GM04503 (cell line): ENCODE measurements at regions not wholly inside any gene's neighbourhood (a gene's known extent, or its start where the extent isn't known, plus 50 kb on each side); places are given as distances from the start of the nearest gene placed in this dataset.

Source experiments
- DNase-seq: peaks from one replicate; pipeline ENCODE4 v3.0.0-alpha.2; 2012; ENCODE audit warnings: low read depth

GRCh38 chrX:109928596-109929335, 74.1 kb upstream of the TMEM164 start:
- no peak for DNase-seq

DNA sequence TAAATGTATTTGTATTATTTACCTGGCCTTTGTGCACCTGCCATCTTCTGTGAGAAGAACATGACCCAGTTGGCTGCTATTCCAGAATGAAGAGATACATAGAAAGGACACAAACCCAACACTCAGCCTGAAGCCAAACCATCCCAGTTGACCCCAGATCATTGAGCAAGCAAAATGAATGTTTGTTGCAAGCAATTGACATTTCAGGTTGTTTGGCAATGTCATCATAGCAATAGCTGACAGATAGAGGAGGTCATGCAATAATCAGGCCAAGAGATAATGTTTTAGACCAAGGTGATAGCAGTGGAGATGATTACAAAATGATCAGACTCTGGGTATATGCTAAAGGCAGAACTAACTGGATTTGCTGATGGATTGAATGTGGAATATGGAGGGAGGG, 71.2 kb upstream of the TMEM164 start:
- no peak for DNase-seq

GRCh38 chrX:109934434-109934833, 68.5 kb upstream of the TMEM164 start:
- DNase-seq: no peak

GRCh38 chrX:109934935-109935334, 68.0 kb upstream of the TMEM164 start:
- DNase-seq: no peak

GRCh38 chrX:109936114-109936513, 66.8 kb upstream of the TMEM164 start:
- DNase-seq: no peak

GRCh38 chrX:109936598-109936997, 66.3 kb upstream of the TMEM164 start:
- no peak for DNase-seq

DNA sequence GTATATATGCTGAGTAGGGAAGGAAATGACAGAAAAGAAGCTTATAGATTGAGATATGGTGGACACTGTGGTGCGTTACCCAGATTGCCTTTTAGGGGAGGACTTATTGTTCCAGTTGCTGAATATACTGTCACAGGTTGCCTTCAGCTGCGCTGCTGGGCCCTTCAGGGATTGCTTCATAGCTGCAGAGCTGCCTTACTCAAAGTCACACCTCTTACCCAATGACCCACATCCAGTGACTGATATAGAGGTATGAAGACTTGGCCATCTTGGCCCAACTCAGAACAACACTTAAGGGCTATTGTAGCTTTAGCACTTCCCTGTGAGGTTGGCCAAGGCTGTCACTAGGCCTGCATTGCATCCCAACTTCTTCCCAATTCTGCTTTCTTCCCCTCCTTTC, 63.4 kb upstream of the TMEM164 start:
- DNase-seq: no peak

- DNase-seq: no peak
These were observed 62.5 kb upstream of the TMEM164 start for GRCh38 chrX:109940411-109940810.

DNA sequence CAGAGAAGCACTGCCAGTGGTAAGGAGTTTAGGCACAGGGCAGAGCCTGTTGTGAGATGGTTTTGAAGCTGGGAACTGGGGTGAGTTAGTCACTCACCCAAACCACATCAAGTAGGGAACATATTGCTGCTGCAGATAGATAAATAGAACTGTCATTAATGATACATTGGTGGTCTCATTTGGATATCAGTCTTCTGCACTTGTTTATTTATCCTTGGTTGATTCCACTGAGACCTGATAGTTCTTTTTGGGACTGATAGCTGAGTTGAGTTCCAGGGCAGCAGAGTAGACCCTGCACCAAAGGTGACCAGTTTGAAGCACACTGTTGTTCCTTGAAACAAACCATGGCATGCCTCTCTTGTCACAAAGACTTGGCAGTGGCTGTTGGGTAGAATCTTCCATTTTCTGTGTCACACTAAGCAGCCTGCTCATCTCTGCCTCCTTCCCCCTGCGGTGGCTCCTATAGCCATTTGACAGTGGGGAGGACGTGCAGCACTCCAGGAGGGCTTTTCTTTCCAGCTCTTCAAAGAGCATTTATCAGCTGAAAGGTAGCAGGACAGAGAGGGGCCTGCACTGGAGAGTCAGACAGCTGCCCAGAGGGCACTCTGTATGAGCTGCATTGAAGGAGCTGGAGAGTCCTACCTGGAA, 59.7 kb upstream of the TMEM164 start:
- no peak for DNase-seq

DNA sequence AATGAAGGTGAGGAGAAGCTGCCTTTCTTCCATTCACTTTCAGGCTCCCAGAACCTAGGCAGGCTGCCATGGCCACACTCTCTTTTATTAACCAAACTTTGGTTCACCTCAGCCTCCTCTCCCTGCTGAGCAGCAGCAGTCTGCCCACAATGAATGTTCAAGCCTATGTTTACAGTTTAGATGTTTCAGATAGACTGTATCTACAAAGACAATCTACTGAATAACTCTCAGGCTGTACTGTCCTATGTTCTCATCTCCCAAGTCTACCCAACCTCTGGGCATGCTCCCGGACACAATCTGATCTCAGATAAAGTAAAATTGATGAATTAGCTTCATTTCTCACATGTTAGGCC, 59.2 kb upstream of the TMEM164 start:
- DNase-seq: no peak

GRCh38 chrX:109952050-109952449, 50.9 kb upstream of the TMEM164 start:
- no peak for DNase-seq

DNA sequence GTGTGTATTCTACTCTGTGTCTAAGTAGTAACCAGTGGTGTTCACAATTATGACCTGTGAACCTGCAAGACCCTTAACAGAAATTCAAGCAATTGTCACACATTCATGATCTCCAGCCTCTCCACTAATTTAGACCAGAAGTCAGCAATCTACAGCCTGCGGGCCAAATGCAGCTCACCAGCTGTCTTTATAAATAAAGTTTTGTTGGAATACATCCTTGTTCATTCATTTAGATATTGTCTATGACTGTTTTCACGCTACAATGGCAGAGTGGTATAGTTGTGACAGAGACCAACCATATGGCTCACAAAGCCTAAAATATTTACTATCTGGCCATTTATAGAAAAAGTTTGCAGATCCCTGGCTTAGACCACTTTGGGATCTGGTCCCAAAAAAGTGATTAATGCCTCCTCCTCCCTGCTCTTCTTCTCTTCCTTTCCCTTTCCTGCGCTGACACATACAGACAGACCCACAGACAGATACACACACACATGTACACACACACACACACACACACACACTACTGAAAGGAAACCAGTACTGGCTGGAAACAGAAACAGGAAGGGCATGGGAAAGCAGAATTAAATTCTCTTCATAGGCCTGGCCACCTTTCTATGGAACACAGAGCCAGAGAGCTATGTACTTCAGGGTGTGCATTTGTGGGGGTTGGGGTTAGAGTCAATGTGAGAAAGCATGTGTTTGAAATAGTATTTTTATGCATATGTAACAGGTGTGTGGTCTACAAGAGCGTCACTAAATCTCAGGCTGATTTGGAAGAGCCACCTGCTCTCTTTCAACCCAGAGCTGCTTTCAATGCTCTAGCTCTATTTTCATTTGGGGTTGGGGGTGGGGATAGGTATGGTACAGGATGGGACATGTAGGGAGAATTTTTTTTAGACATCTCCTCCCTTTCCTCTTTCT, 49.7 kb upstream of the TMEM164 start:
- DNase-seq: no peak
